Psoas muscle (tissue), 7 donors: ENCODE measurements at regions not wholly inside any gene's neighbourhood (a gene's known extent, or its start where the extent isn't known, plus 50 kb on each side); places are given as distances from the start of the nearest gene placed in this dataset.
"Not testable (repeated sequence)": the region's sequence is repeated elsewhere in the genome, so short reads cannot be mapped to it uniquely, and the experiment has no call there.

ENCODE experiments used
- ATAC-seq, 4 donors: fragments of 200-7000 bp; cut with Tn5 transposase; one replicate each; pipeline ENCODE4 v1.9.1; 2020; ENCODE audit warnings: moderate library complexity in 3 of 4, mild to moderate bottlenecking in 2 of 4
- DNase-seq, 2 donors: peaks; one replicate each; pipeline ENCODE4 v3.0.0-alpha.2; 2020
- H3K27ac ChIP-seq: fragments of 200-600 bp; one replicate; pipeline ENCODE4 v1.8.0; 2022
- H3K27me3 ChIP-seq, 3 donors: fragments of 200-600 bp in 1 of 3; one replicate each; pipeline versions ENCODE4 v1.6.1 to v1.8.0; 2013 to 2022; ENCODE audit warnings: low read length in 2 of 3, mild to moderate bottlenecking in 2 of 3, moderate library complexity in 1 of 3; ENCODE audit not compliant: insufficient read depth in 3 of 3
- H3K36me3 ChIP-seq, 2 donors: fragments of 200-600 bp in 1 of 2; one replicate each; pipeline versions ENCODE4 v1.6.1 to v1.8.0; 2013 to 2022; ENCODE audit warnings: low read depth in 1 of 2, mild to moderate bottlenecking in 1 of 2, moderate library complexity in 1 of 2; ENCODE audit not compliant: insufficient read depth in 1 of 2
- H3K4me1 ChIP-seq: fragments of 200-600 bp; one replicate; pipeline ENCODE4 v1.8.0; 2022
- H3K4me3 ChIP-seq: fragments of 200-600 bp; one replicate; pipeline ENCODE4 v1.8.0; 2022; ENCODE audit warnings: mild to moderate bottlenecking
- H3K9me3 ChIP-seq: fragments of 200-600 bp; one replicate; pipeline ENCODE4 v1.8.0; 2022
- CTCF ChIP-seq: fragments of 200-600 bp; IDR thresholded peaks from one replicate; pipeline ENCODE4 v1.8.0; 2022; ENCODE audit warnings: antibody characterized with exemption
- WGBS, 3 donors: extraction: QIAGEN DNeasy Blood & Tissue Kit; methylation state at CpG; one replicate each; pipeline versions ENCODE4 v1.1.6 to v1.1.7; 2013; 5-methylcytosine and 5-hydroxymethylcytosine counted together
- intact Hi-C, 2 donors: fragments of 100-400 bp; cut with DNase I; formaldehyde crosslinking; loops; one replicate each; pipeline versions ENCODE4 v1.11.0 to v1.14.2; 2022
- donor health status: healthy with polysubstance abuse.
- donor health status: DM: no; HTN: no; CAD: no; lungs with moderate emphysema.
- donor health status: Bipolar disorder and iron deficiency.
- donor health status: healthy.
- donor health status: DM: yes; HTN: yes; CAD: no.
- donor health status: DM: no; HTN: no; CAD: no.
- donor health status: DM: yes; HTN: yes; CAD: no.

GRCh38 chrX:20680998-20681397, 414.3 kb upstream of the RPS6KA3 start:
- no peak for ATAC-seq
- DNase-seq, result no peak
- intact Hi-C loops, result no loop called here

GRCh38 chrX:20672476-20672875, 405.8 kb upstream of the RPS6KA3 start:
- Histone ChIP-seq H3K27ac (no peak overlapping the region), H3K4me1 (no peaks in the 10 kb centered on the region), H3K36me3 (no peaks in the 10 kb centered on the region), H3K9me3 (no peaks in the 10 kb centered on the region), H3K27me3 (no peaks in the 10 kb centered on the region), H3K4me3 (no peak overlapping the region)
- DNase-seq, result no peak
- 68 to 83% (median 73%) methylated on average over 2 of the region's 2 CpGs for WGBS, 3 donors
- no peak for TF ChIP-seq CTCF
- no peak for ATAC-seq
- intact Hi-C loops, result no loop called here

More at GRCh38 chrX:20680998-20681397, 414.3 kb upstream of the RPS6KA3 start:
- H3K27me3 ChIP-seq, result no peaks in the 10 kb centered on the region
- no peaks in the 10 kb centered on the region for H3K36me3 ChIP-seq
- no peaks in the 10 kb centered on the region for H3K9me3 ChIP-seq
- no peak overlapping the region for H3K4me3 ChIP-seq
- H3K4me1 ChIP-seq, result no peaks in the 10 kb centered on the region
- H3K27ac ChIP-seq, result no peak overlapping the region
- no peak for TF ChIP-seq CTCF

- H3K4me3 ChIP-seq, result not testable (repeated sequence)
- WGBS, 3 donors, result 32 to 42% (median 34%) methylated on average over 3 of the region's 3 CpGs
Measured at GRCh38 chrX:20671746-20672145, 405.0 kb upstream of the RPS6KA3 start.

GRCh38 chrX:20670611-20671010, 403.9 kb upstream of the RPS6KA3 start:
- Histone ChIP-seq H3K27ac (no peak overlapping the region), H3K36me3 (no peaks in the 10 kb centered on the region), H3K9me3 (no peaks in the 10 kb centered on the region), H3K4me3 (no peak overlapping the region), H3K27me3 (no peaks in the 10 kb centered on the region), H3K4me1 (no peaks in the 10 kb centered on the region)
- intact Hi-C loops, result no loop called here
- 62 to 90% (median 87%) methylated on average over 3 of the region's 3 CpGs for WGBS, 3 donors
- no peak for ATAC-seq
- no peak for TF ChIP-seq CTCF
- DNase-seq, result no peak

More at GRCh38 chrX:20671746-20672145, 405.0 kb upstream of the RPS6KA3 start:
- intact Hi-C loops, H3K4me1 ChIP-seq, ATAC-seq, H3K9me3 ChIP-seq, H3K36me3 ChIP-seq, H3K27ac ChIP-seq, DNase-seq, H3K27me3 ChIP-seq: not testable (repeated sequence)

GRCh38 chrX:20668550-20668949, 401.8 kb upstream of the RPS6KA3 start:
- Histone ChIP-seq H3K36me3 (no peaks in the 10 kb centered on the region), H3K27me3 (peaks cover 0 to 9% (median 0%) of the 10 kb centered on the region in 3 donors), H3K4me3 (no peak overlapping the region), H3K27ac (no peak overlapping the region), H3K4me1 (no peaks in the 10 kb centered on the region), H3K9me3 (no peaks in the 10 kb centered on the region)
- intact Hi-C loops, result no loop called here
- TF ChIP-seq CTCF, result no peak
- no peak for ATAC-seq
- no peak for DNase-seq
- WGBS, 3 donors, result 91 to 95% (median 93%) methylated on average over 1 of the region's 1 CpG
